SK-N-MC (cell line): ENCODE measurements at regions not wholly inside any gene's neighbourhood (a gene's known extent, or its start where the extent isn't known, plus 50 kb on each side); places are given as distances from the start of the nearest gene placed in this dataset.

ENCODE experiments used
- DNase-seq: peaks from one replicate; pipeline ENCODE4 v3.0.0-alpha.2; 2011; ENCODE audit warnings: low read depth, low spot score
- H3K27ac ChIP-seq: fragments of 200-600 bp; sonication (generic); 2 replicates; pipeline ENCODE4 v1.5.1; 2016; ENCODE audit warnings: mixed run types
- H3K36me3 ChIP-seq: fragments of 200-600 bp; sonication (generic); 2 replicates; pipeline ENCODE4 v1.6.1; 2017; ENCODE audit warnings: antibody characterized with exemption, low read length, mixed read lengths; ENCODE audit not compliant: insufficient read depth
- H3K4me3 ChIP-seq: fragments of 200-600 bp; sonication (generic); 2 replicates; pipeline ENCODE4 v1.5.1; 2016
- H3K9ac ChIP-seq: fragments of 200-600 bp; sonication (generic); 2 replicates; pipeline ENCODE4 v1.8.0; 2017; ENCODE audit warnings: mixed run types, mixed read lengths; ENCODE audit not compliant: insufficient read length
- H3K9me3 ChIP-seq: fragments of 200-600 bp; sonication (generic); 2 replicates; pipeline ENCODE4 v1.6.1; 2017; ENCODE audit warnings: low read depth, mild to moderate bottlenecking, antibody characterized with exemption, low read length, moderate library complexity, mixed read lengths
- EZH2 ChIP-seq: fragments of 200-600 bp; sonication (generic); IDR thresholded peaks from one replicate; pipeline ENCODE4 v1.6.1; 2017; ENCODE audit warnings: antibody characterized with exemption
- FOXP2 ChIP-seq: optimal IDR thresholded peaks from 2 replicates; pipeline ENCODE3; 2011; ENCODE audit warnings: mild to moderate bottlenecking, moderate library complexity; ENCODE audit not compliant: insufficient read depth; ENCODE audit errors: extremely low read length, control extremely low read depth
- POLR2AphosphoS5 ChIP-seq: IDR thresholded peaks from 2 replicates; pipeline ENCODE4 v1.6.1; 2012; ENCODE audit warnings: mild to moderate bottlenecking, low read depth, low read length, borderline replicate concordance

GRCh38 chr10:1870491-1870890 is 133.2 kb upstream of the ADARB2 start:
- H3K9me3 ChIP-seq: no peaks in the 10 kb centered on the region
- no peak overlapping the region for H3K4me3 ChIP-seq
- TF ChIP-seq POLR2AphosphoS5 (no peak), EZH2 (no peak), FOXP2 (no peak)
- DNase-seq: no peak
- no peak overlapping the region for H3K27ac ChIP-seq
- H3K9ac ChIP-seq: no peak overlapping the region
- H3K36me3 ChIP-seq: no peaks in the 10 kb centered on the region

GRCh38 chr10:1869861-1870260 is 132.5 kb upstream of the ADARB2 start:
- Histone ChIP-seq H3K9ac (no peak overlapping the region), H3K4me3 (no peak overlapping the region), H3K9me3 (no peaks in the 10 kb centered on the region), H3K27ac (no peak overlapping the region), H3K36me3 (no peaks in the 10 kb centered on the region)
- TF ChIP-seq FOXP2 (no peak), EZH2 (no peak), POLR2AphosphoS5 (no peak)
- DNase-seq: no peak

GRCh38 chr10:1860351-1860750 is 123.0 kb upstream of the ADARB2 start:
- no peak overlapping the region for H3K9ac ChIP-seq

GRCh38 chr10:1858547-1858946 is 121.2 kb upstream of the ADARB2 start:
- no peak for DNase-seq
- no peak for TF ChIP-seq FOXP2
- no peak for TF ChIP-seq EZH2
- no peak for TF ChIP-seq POLR2AphosphoS5
- no peak overlapping the region for H3K27ac ChIP-seq
- H3K4me3 ChIP-seq: no peak overlapping the region
- no peak overlapping the region for H3K9ac ChIP-seq
- H3K9me3 ChIP-seq: no peaks in the 10 kb centered on the region
- H3K36me3 ChIP-seq: no peaks in the 10 kb centered on the region

More at GRCh38 chr10:1860351-1860750, 123.0 kb upstream of the ADARB2 start:
- H3K4me3 ChIP-seq: no peak overlapping the region
- no peak overlapping the region for H3K27ac ChIP-seq
- no peak for DNase-seq
- no peaks in the 10 kb centered on the region for H3K9me3 ChIP-seq
- TF ChIP-seq POLR2AphosphoS5 (no peak), EZH2 (no peak), FOXP2 (no peak)
- H3K36me3 ChIP-seq: no peaks in the 10 kb centered on the region

- Histone ChIP-seq H3K9me3 (no peaks in the 10 kb centered on the region), H3K27ac (no peak overlapping the region), H3K36me3 (no peaks in the 10 kb centered on the region), H3K9ac (no peak overlapping the region), H3K4me3 (no peak overlapping the region)
- no peak for TF ChIP-seq FOXP2
- TF ChIP-seq EZH2: no peak
- no peak for TF ChIP-seq POLR2AphosphoS5
- no peak for DNase-seq
These were observed 120.7 kb upstream of the ADARB2 start for GRCh38 chr10:1858048-1858447.

- DNase-seq: no peak
- H3K36me3 ChIP-seq: no peaks in the 10 kb centered on the region
- H3K9me3 ChIP-seq: no peaks in the 10 kb centered on the region
- H3K4me3 ChIP-seq: no peak overlapping the region
- no peak overlapping the region for H3K27ac ChIP-seq
- no peak overlapping the region for H3K9ac ChIP-seq
- TF ChIP-seq FOXP2 (no peak), EZH2 (no peak), POLR2AphosphoS5 (no peak)
These were observed 118.6 kb upstream of the ADARB2 start for GRCh38 chr10:1855911-1856310.

- H3K27ac ChIP-seq: no peak overlapping the region
- no peak overlapping the region for H3K4me3 ChIP-seq
- no peak overlapping the region for H3K9ac ChIP-seq
- H3K9me3 ChIP-seq: no peaks in the 10 kb centered on the region
- no peaks in the 10 kb centered on the region for H3K36me3 ChIP-seq
- no peak for DNase-seq
- TF ChIP-seq FOXP2 (no peak), EZH2 (no peak), POLR2AphosphoS5 (no peak)
These were observed 116.9 kb upstream of the ADARB2 start for GRCh38 chr10:1854271-1854670.

GRCh38 chr10:1853801-1854200 is 116.5 kb upstream of the ADARB2 start:
- H3K9me3 ChIP-seq: no peaks in the 10 kb centered on the region
- H3K36me3 ChIP-seq: no peaks in the 10 kb centered on the region
- no peak overlapping the region for H3K27ac ChIP-seq
- no peak overlapping the region for H3K4me3 ChIP-seq
- H3K9ac ChIP-seq: no peak overlapping the region
- DNase-seq: no peak
- TF ChIP-seq EZH2 (no peak), POLR2AphosphoS5 (no peak), FOXP2 (no peak)

- Histone ChIP-seq H3K27ac (no peak overlapping the region), H3K36me3 (no peaks in the 10 kb centered on the region), H3K9me3 (no peaks in the 10 kb centered on the region), H3K4me3 (no peak overlapping the region), H3K9ac (no peak overlapping the region)
- DNase-seq: no peak
- no peak for TF ChIP-seq FOXP2
- no peak for TF ChIP-seq EZH2
- TF ChIP-seq POLR2AphosphoS5: no peak
These were observed 115.5 kb upstream of the ADARB2 start for GRCh38 chr10:1852841-1853240.

GRCh38 chr10:1851762-1852161 is 114.4 kb upstream of the ADARB2 start:
- Histone ChIP-seq H3K9me3 (no peaks in the 10 kb centered on the region), H3K36me3 (no peaks in the 10 kb centered on the region), H3K27ac (no peak overlapping the region), H3K9ac (no peak overlapping the region), H3K4me3 (no peak overlapping the region)
- TF ChIP-seq FOXP2 (no peak), EZH2 (no peak), POLR2AphosphoS5 (no peak)
- no peak for DNase-seq
